A549 (cell line): ENCODE measurements at regions not wholly inside any gene's neighbourhood (a gene's known extent, or its start where the extent isn't known, plus 50 kb on each side); places are given as distances from the start of the nearest gene placed in this dataset.

Experiments used
- ATAC-seq, 2 experiments: fragments of 200-7000 bp in 1 of 2; fragments of >200 bp in 1 of 2; cut with Nextera tagmentation in 1 of 2; cut with Tn5 transposase in 1 of 2; 3 replicates each; pipeline versions ENCODE4 v1.8.0 to v1.9.1; 2018 to 2020; ENCODE audit warnings: mild to moderate bottlenecking in 1 of 2, moderate library complexity in 1 of 2
- CTCF ChIA-PET: fragments of 300-600 bp; sonication (Branson Sonifier 250); formaldehyde crosslinking; extraction: SDS; loops from one replicate; lab custom pipeline; 2021; ENCODE audit warnings: antibody characterized with exemption, inconsistent platforms; lab: Yijun Ruan, JAX
- POLR2A ChIA-PET: fragments of 350-600 bp; formaldehyde crosslinking; extraction: SDS; loops from one replicate; lab custom pipeline; 2021; ENCODE audit warnings: antibody characterized with exemption, inconsistent platforms; lab: Yijun Ruan, JAX
- DNase-seq, 2 experiments: peaks; one replicate each; pipeline versions ENCODE4 v3.0.0 to v3.0.0-alpha.2; 2011 to 2016; ENCODE audit warnings: low read depth in 1 of 2, low spot score in 1 of 2
- FAIRE-seq: peaks from 2 replicates; lab custom pipeline; 2011; peaks lifted over from hg19 to GRCh38; lab: Jason Lieb, UNC
- H3K27ac ChIP-seq, 2 experiments: fragments of >200 bp; sonication (Bioruptor Twin); formaldehyde crosslinking; 3 replicates each; pipeline ENCODE4 v1.5.1; 2016 to 2017
- H3K4me1 ChIP-seq: fragments of >200 bp; sonication (Bioruptor Twin); formaldehyde crosslinking; 3 replicates; pipeline ENCODE4 v1.6.1; 2016
- H3K4me2 ChIP-seq: fragments of >200 bp; sonication (Bioruptor Twin); formaldehyde crosslinking; 3 replicates; pipeline ENCODE4 v1.6.1; 2016
- H3K4me3 ChIP-seq: fragments of >200 bp; sonication (Bioruptor Twin); formaldehyde crosslinking; 3 replicates; pipeline ENCODE4 v1.5.1; 2016
- H3K9me3 ChIP-seq: fragments of >200 bp; sonication (Bioruptor Twin); formaldehyde crosslinking; 3 replicates; pipeline ENCODE4 v1.6.1; 2016
- BHLHE40 ChIP-seq: IDR thresholded peaks from 2 replicates; pipeline ENCODE4 v1.6.1; 2012; ENCODE audit warnings: low read depth, low read length, inconsistent platforms
- CBX2 ChIP-seq: fragments of 200-600 bp; sonication (generic); IDR thresholded peaks from 2 replicates; pipeline ENCODE4 v1.6.1; 2016; ENCODE audit warnings: low read depth, mild to moderate bottlenecking, borderline replicate concordance
- CBX8 ChIP-seq: fragments of 200-600 bp; sonication (generic); IDR thresholded peaks from 2 replicates; pipeline ENCODE4 v1.6.1; 2016
- CHD2 ChIP-seq: fragments of 150-350 bp; IDR thresholded peaks from 2 replicates; pipeline ENCODE4 v1.6.1; 2014; ENCODE audit warnings: low read length; ENCODE audit not compliant: partially characterized antibody
- EHMT2 ChIP-seq: fragments of 200-600 bp; sonication (generic); IDR thresholded peaks from 2 replicates; pipeline ENCODE4 v1.6.1; 2016; ENCODE audit warnings: antibody characterized with exemption, low read depth, mild to moderate bottlenecking, moderate library complexity
- EP300 ChIP-seq, 2 experiments: fragments of >200 bp; sonication (Bioruptor Twin); formaldehyde crosslinking; IDR thresholded peaks; 2 replicates in 1 of 2; 3 replicates in 1 of 2; pipeline ENCODE4 v1.6.1; 2016 to 2017
- GATA3 ChIP-seq: IDR thresholded peaks from 2 replicates; pipeline ENCODE4 v1.6.1; 2012; ENCODE audit warnings: borderline replicate concordance
- HDAC2 ChIP-seq: fragments of 200-600 bp; sonication (generic); IDR thresholded peaks from 2 replicates; pipeline ENCODE4 v1.6.1; 2016
- HEYL ChIP-seq: fragments of 250-450 bp; sonication (Bioruptor Pico); IDR thresholded peaks from 2 replicates; pipeline ENCODE4 v1.8.0; 2021; ENCODE audit warnings: mild to moderate bottlenecking, moderate library complexity
- HOXA7 ChIP-seq: fragments of 250-450 bp; sonication (Bioruptor Pico); IDR thresholded peaks from 2 replicates; pipeline ENCODE4 v1.5.0; 2020; ENCODE audit warnings: mild to moderate bottlenecking, moderate library complexity
- JUN ChIP-seq, 2 experiments: fragments of >200 bp; sonication (Bioruptor Twin); formaldehyde crosslinking; IDR thresholded peaks; 2 replicates in 1 of 2; 3 replicates in 1 of 2; pipeline ENCODE4 v1.6.1; 2016 to 2017
- KDM1A ChIP-seq: fragments of 200-600 bp; sonication (generic); IDR thresholded peaks from 2 replicates; pipeline ENCODE4 v1.6.1; 2016; ENCODE audit warnings: low read depth, mild to moderate bottlenecking
- KDM5A ChIP-seq: fragments of 200-600 bp; sonication (generic); IDR thresholded peaks from 2 replicates; pipeline ENCODE4 v1.6.1; 2016; ENCODE audit warnings: antibody characterized with exemption, mild to moderate bottlenecking
- MAFK ChIP-seq: fragments of 450-650 bp; IDR thresholded peaks from 2 replicates; pipeline ENCODE4 v1.6.1; 2014; ENCODE audit not compliant: partially characterized antibody
- MYC ChIP-seq: IDR thresholded peaks from 2 replicates; pipeline ENCODE4 v1.6.1; 2012; ENCODE audit warnings: mild to moderate bottlenecking, inconsistent platforms, low read length, improper control_type of control experiment, borderline replicate concordance
- NFE2L2 ChIP-seq: fragments of 150-350 bp; conservative IDR thresholded peaks from 2 replicates; pipeline ENCODE4 v1.6.1; 2014; ENCODE audit warnings: low read length
- PHF8 ChIP-seq: fragments of 200-600 bp; sonication (generic); IDR thresholded peaks from 2 replicates; pipeline ENCODE4 v1.6.1; 2016; ENCODE audit warnings: low read depth, mild to moderate bottlenecking, antibody characterized with exemption, moderate library complexity, borderline replicate concordance
- POLR2A ChIP-seq: IDR thresholded peaks from 2 replicates; pipeline ENCODE4 v1.6.1; 2012; ENCODE audit warnings: mild to moderate bottlenecking, low read length
- RCOR1 ChIP-seq: fragments of 150-350 bp; IDR thresholded peaks from 2 replicates; pipeline ENCODE4 v1.6.1; 2014; ENCODE audit warnings: antibody characterized with exemption, low read length, low read depth
- RFX5 ChIP-seq: fragments of 450-650 bp; IDR thresholded peaks from 2 replicates; pipeline ENCODE4 v1.7.1; 2014; ENCODE audit warnings: antibody characterized with exemption, mild to moderate bottlenecking, moderate library complexity
- SMC3 ChIP-seq: fragments of >200 bp; sonication (Bioruptor Twin); formaldehyde crosslinking; IDR thresholded peaks from 3 replicates; pipeline ENCODE4 v1.6.1; 2018; ENCODE audit warnings: inconsistent platforms
- ZFP36 ChIP-seq: fragments of 450-650 bp; IDR thresholded peaks from 2 replicates; pipeline ENCODE4 v1.6.1; 2014; ENCODE audit warnings: borderline replicate concordance; ENCODE audit not compliant: partially characterized antibody
- WGBS: methylation state at CpG from one replicate; pipeline ENCODE4 v1.1.6; 2017; ENCODE audit errors: missing lambda C conversion rate; 5-methylcytosine and 5-hydroxymethylcytosine counted together
- TF ChIP-seq, protein P1 (sequence below): fragments of >200 bp; sonication (Bioruptor Twin); formaldehyde crosslinking; IDR thresholded peaks from 3 replicates; pipeline ENCODE4 v1.6.1; 2016
- TF ChIP-seq, protein P2 (sequence below): fragments of >200 bp; sonication (Bioruptor Twin); formaldehyde crosslinking; IDR thresholded peaks from 3 replicates; pipeline ENCODE4 v1.5.1; 2016
- TF ChIP-seq, protein P3 (sequence below): fragments of >200 bp; sonication (Bioruptor Twin); formaldehyde crosslinking; IDR thresholded peaks from 2 replicates; pipeline ENCODE4 v1.6.1; 2016
- TF ChIP-seq, protein P4 (sequence below): fragments of 450-650 bp; IDR thresholded peaks from 2 replicates; pipeline ENCODE4 v1.6.1; 2014; ENCODE audit warnings: antibody characterized with exemption
- TF ChIP-seq, protein P5 (sequence below): IDR thresholded peaks from 2 replicates; pipeline ENCODE4 v1.6.1; 2012

DNA sequence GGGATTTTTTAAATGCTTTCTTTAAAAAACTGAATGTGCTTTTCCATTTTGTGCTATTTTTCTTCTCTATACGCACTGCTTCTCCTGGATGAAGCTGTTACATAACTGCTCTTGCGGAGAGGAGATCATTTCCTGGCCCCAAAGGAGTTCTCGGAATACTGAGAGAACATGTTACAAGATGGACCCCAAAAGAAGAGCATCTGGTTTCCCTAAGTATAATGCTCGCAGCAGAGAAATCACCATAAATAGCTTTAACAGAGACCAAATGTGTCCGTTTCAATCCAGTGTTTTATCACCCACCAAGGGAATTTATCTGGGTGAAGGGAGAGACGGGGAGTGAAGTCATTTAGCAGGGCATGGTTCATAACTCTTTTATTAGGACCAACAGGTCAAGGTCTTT lies 80.1 kb downstream of the RBM43 start (continued):
- TF ChIP-seq CHD2, result no peak
- TF ChIP-seq, protein P1, sequence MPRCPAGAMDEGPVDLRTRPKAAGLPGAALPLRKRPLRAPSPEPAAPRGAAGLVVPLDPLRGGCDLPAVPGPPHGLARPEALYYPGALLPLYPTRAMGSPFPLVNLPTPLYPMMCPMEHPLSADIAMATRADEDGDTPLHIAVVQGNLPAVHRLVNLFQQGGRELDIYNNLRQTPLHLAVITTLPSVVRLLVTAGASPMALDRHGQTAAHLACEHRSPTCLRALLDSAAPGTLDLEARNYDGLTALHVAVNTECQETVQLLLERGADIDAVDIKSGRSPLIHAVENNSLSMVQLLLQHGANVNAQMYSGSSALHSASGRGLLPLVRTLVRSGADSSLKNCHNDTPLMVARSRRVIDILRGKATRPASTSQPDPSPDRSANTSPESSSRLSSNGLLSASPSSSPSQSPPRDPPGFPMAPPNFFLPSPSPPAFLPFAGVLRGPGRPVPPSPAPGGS, result no peak

DNA sequence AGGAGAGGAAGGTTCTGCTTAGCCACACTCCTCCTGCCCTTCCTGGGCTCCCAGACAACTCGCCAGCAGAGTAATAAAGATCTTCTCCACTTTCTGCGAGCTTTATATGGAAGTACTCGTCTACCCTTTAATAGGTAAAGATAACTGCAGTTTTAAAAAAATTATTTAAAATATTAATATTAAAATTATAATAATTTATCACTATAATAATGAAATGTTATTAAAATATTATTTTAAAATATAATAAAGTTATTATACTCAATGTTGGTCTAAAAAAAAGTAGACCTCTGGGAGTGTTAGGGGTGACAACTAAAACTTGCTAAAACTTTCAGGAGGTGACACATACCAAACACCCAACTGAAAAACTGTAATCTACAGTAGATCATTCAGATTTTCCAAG lies 81.5 kb downstream of the RBM43 start:
- DNase-seq, result no peak
- ATAC-seq, result no peak
- no peaks in the 10 kb centered on the region for H3K4me1 ChIP-seq
- TF ChIP-seq CHD2 (no peak), POLR2A (no peak), RFX5 (no peak), SMC3 (no peak), BHLHE40 (no peak), KDM5A (no peak), ZFP36 (no peak), HEYL (no peak), HOXA7 (CRISPR knock-in tag) (no peak)
- TF ChIP-seq, protein P2, sequence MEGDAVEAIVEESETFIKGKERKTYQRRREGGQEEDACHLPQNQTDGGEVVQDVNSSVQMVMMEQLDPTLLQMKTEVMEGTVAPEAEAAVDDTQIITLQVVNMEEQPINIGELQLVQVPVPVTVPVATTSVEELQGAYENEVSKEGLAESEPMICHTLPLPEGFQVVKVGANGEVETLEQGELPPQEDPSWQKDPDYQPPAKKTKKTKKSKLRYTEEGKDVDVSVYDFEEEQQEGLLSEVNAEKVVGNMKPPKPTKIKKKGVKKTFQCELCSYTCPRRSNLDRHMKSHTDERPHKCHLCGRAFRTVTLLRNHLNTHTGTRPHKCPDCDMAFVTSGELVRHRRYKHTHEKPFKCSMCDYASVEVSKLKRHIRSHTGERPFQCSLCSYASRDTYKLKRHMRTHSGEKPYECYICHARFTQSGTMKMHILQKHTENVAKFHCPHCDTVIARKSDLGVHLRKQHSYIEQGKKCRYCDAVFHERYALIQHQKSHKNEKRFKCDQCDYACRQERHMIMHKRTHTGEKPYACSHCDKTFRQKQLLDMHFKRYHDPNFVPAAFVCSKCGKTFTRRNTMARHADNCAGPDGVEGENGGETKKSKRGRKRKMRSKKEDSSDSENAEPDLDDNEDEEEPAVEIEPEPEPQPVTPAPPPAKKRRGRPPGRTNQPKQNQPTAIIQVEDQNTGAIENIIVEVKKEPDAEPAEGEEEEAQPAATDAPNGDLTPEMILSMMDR, result no peak
- TF ChIP-seq, protein P3, sequence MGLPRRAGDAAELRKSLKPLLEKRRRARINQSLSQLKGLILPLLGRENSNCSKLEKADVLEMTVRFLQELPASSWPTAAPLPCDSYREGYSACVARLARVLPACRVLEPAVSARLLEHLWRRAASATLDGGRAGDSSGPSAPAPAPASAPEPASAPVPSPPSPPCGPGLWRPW, result no peak
- TF ChIP-seq, protein P4, sequence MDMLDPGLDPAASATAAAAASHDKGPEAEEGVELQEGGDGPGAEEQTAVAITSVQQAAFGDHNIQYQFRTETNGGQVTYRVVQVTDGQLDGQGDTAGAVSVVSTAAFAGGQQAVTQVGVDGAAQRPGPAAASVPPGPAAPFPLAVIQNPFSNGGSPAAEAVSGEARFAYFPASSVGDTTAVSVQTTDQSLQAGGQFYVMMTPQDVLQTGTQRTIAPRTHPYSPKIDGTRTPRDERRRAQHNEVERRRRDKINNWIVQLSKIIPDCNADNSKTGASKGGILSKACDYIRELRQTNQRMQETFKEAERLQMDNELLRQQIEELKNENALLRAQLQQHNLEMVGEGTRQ, result no peak
- TF ChIP-seq, all 56 proteins: peak for 0
- no peak overlapping the region for H3K27ac ChIP-seq
- no peak overlapping the region for H3K4me2 ChIP-seq
- H3K9me3 ChIP-seq, result no peaks in the 10 kb centered on the region
- H3K4me3 ChIP-seq, result no peak overlapping the region
- POLR2A ChIA-PET, result no interaction called here
- CTCF ChIA-PET, result no interaction called here
- 1% methylated on average over 3 of the region's 3 CpGs for WGBS
- no peak for FAIRE-seq

DNA sequence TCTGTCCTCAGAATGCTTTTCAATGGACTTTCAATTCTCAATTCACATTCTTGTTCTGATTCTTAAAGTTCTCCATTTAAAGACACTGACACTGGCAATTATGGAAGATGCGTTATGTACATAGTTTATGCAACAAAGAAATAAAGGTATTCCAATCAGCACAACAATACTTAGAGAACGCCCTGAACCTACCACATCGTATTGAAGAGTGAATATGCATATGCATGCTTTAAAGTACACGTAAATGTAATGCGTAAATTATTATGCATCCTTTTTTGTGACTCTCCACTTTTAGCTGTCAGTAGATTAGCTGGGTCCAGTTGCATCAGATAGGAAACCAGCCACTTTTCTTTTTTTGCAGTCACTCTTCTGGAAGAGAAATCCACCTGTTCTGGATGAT lies 83.5 kb downstream of the RBM43 start:
- Histone ChIP-seq H3K4me2 (no peak overlapping the region), H3K9me3 (no peaks in the 10 kb centered on the region), H3K27ac (no peak overlapping the region)
- POLR2A ChIA-PET, result no interaction called here
- DNase-seq, result no peak
- TF ChIP-seq, protein P4, result no peak
- TF ChIP-seq, protein P3, result no peak
- no peak for TF ChIP-seq KDM1A
- TF ChIP-seq EP300 (IDR thresholded peaks at IDR 0.05), result no peak
- TF ChIP-seq JUN (IDR thresholded peaks at IDR 0.05), result no peak
- no peak for TF ChIP-seq HDAC2
- TF ChIP-seq RCOR1, result no peak
- TF ChIP-seq MAFK, result no peak
- no peak for TF ChIP-seq PHF8
- TF ChIP-seq GATA3, result no peak
- TF ChIP-seq CBX8, result no peak
- TF ChIP-seq CHD2, result no peak
- no peak for TF ChIP-seq MYC
- no peak for TF ChIP-seq EHMT2
- TF ChIP-seq, protein P5, sequence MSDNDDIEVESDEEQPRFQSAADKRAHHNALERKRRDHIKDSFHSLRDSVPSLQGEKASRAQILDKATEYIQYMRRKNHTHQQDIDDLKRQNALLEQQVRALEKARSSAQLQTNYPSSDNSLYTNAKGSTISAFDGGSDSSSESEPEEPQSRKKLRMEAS, result no peak
- TF ChIP-seq CBX2, result no peak
- no peak for TF ChIP-seq NFE2L2
- TF ChIP-seq, all 56 proteins: peak for 0
- WGBS, result 57% methylated on average over 5 of the region's 5 CpGs
- FAIRE-seq, result no peak
- CTCF ChIA-PET, result interaction anchor here (2.3 kb wide), 1 partner anchor 61 kb away, joined by 8 read pairs; no protein-coding TSS in a partner anchor
- H3K4me3 ChIP-seq, result no peak overlapping the region
- no peaks in the 10 kb centered on the region for H3K4me1 ChIP-seq
- no peak for ATAC-seq
